Lung (tissue), 11 donors: ENCODE measurements at regions not wholly inside any gene's neighbourhood (a gene's known extent, or its start where the extent isn't known, plus 50 kb on each side); places are given as distances from the start of the nearest gene placed in this dataset.

Source experiments
- ATAC-seq: fragments of 200-7000 bp; cut with Tn5 transposase; one replicate; pipeline ENCODE4 v1.9.1; 2020; ENCODE audit warnings: moderate number of reproducible peaks; ENCODE audit not compliant: insufficient read depth, low FRiP score
- DNase-seq, 3 donors: peaks; one replicate each; pipeline ENCODE4 v3.0.0-alpha.2; 2013 to 2017
- H3K27ac ChIP-seq, 2 donors: one replicate each; pipeline ENCODE4 v1.5.1; 2013; ENCODE audit warnings: mild to moderate bottlenecking in 2 of 2, moderate library complexity in 2 of 2, control low read depth in 1 of 2, inconsistent platforms in 1 of 2, low read depth in 1 of 2, low read length in 1 of 2
- H3K27me3 ChIP-seq, 3 donors: one replicate each; pipeline ENCODE4 v1.5.1; 2013; ENCODE audit warnings: low read length in 2 of 3; ENCODE audit not compliant: control insufficient read depth in 3 of 3, insufficient read depth in 3 of 3
- H3K36me3 ChIP-seq, 4 donors: one replicate each; pipeline ENCODE4 v1.5.1; 2013; ENCODE audit warnings: low read length in 4 of 4, mild to moderate bottlenecking in 1 of 4, moderate library complexity in 1 of 4; ENCODE audit not compliant: control insufficient read depth in 4 of 4, insufficient read depth in 4 of 4
- H3K4me1 ChIP-seq, 5 donors: one replicate each; pipeline ENCODE4 v1.5.1; 2013; ENCODE audit warnings: low read length in 5 of 5, mild to moderate bottlenecking in 2 of 5, moderate library complexity in 1 of 5; ENCODE audit not compliant: control insufficient read depth in 5 of 5, insufficient read depth in 5 of 5
- H3K4me3 ChIP-seq: one replicate; pipeline ENCODE4 v1.5.1; 2013; ENCODE audit warnings: mild to moderate bottlenecking, control low read depth, moderate library complexity
- H3K9ac ChIP-seq, 2 donors: one replicate each; pipeline ENCODE4 v1.5.1; 2013; ENCODE audit warnings: low read length in 2 of 2, control low read depth in 1 of 2; ENCODE audit not compliant: insufficient read depth in 1 of 2
- H3K9me3 ChIP-seq, 4 donors: one replicate each; pipeline ENCODE4 v1.5.1; 2013; ENCODE audit warnings: low read length in 3 of 4, mild to moderate bottlenecking in 1 of 4, moderate library complexity in 1 of 4; ENCODE audit not compliant: control insufficient read depth in 4 of 4, insufficient read depth in 3 of 4
- WGBS, 2 donors: extraction: QIAGEN DNeasy Blood & Tissue Kit; methylation state at CpG; one replicate each; pipeline ENCODE4 v1.1.7; 2013; 5-methylcytosine and 5-hydroxymethylcytosine counted together
- TF ChIP-seq, protein P1 (sequence below): IDR thresholded peaks from 2 replicates; pipeline ENCODE4 v1.5.1; 2012; ENCODE audit warnings: mild to moderate bottlenecking; ENCODE audit errors: control extremely low read depth, extremely low read depth
- donor health status: control.
- donor health status: control.
- donor health status: Bipolar disorder and iron deficiency.
- donor health status: healthy.
- donor health status: DM: yes; HTN: yes; CAD: no.

DNA sequence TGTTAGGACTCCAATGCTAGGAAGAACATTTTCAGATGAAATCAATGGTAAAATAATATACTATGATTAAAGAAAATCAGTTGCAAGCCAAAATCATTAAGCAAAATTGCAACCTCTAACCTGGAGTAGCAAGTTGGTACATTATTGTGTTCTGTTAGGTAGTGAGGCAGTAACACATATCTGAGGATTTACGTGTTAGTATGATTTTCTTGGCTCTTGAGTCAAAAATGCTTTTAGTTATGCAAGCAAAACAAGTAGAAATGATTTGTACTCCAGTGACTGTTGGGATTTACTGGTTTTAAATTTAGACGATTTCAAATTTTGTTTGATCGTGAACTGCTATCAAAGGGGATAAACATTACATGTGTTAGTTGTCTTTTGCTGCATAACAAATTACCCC is 293.0 kb upstream of the BTBD3 start:
- Histone ChIP-seq H3K36me3 (no peaks in the 10 kb centered on the region), H3K9ac (no peak overlapping the region), H3K27me3 (no peaks in the 10 kb centered on the region), H3K9me3 (no peaks in the 10 kb centered on the region), H3K27ac (no peak overlapping the region), H3K4me3 (no peak overlapping the region), H3K4me1 (no peaks in the 10 kb centered on the region)
- DNase-seq, result no peak
- TF ChIP-seq, protein P1, sequence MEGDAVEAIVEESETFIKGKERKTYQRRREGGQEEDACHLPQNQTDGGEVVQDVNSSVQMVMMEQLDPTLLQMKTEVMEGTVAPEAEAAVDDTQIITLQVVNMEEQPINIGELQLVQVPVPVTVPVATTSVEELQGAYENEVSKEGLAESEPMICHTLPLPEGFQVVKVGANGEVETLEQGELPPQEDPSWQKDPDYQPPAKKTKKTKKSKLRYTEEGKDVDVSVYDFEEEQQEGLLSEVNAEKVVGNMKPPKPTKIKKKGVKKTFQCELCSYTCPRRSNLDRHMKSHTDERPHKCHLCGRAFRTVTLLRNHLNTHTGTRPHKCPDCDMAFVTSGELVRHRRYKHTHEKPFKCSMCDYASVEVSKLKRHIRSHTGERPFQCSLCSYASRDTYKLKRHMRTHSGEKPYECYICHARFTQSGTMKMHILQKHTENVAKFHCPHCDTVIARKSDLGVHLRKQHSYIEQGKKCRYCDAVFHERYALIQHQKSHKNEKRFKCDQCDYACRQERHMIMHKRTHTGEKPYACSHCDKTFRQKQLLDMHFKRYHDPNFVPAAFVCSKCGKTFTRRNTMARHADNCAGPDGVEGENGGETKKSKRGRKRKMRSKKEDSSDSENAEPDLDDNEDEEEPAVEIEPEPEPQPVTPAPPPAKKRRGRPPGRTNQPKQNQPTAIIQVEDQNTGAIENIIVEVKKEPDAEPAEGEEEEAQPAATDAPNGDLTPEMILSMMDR, result no peak
- ATAC-seq, result no peak
- 85% methylated on average over 3 of the region's 3 CpGs for WGBS, 2 donors

DNA sequence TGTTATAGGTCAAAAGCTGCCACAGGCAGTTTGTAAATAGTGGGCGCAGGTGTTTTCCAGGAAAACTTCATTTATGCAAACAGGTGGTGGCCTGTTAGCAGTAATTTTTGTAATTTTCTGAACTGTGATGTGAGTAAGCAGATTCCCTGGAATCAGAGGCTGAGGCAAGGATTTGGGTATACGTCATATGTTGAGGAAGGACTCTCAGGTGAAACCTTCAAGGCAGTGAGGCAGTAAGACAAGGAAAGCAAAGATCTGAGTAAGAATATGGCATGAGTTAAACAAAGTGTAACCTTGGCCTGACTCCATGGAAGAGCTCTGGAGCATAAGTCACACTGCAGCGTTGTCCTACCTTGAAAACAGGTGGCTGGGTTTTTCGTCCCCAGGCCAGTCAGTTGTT is 291.1 kb upstream of the BTBD3 start:
- 90 to 93% methylated on average over 4 of the region's 4 CpGs for WGBS, 2 donors
- Histone ChIP-seq H3K9me3 (no peaks in the 10 kb centered on the region), H3K27me3 (no peaks in the 10 kb centered on the region), H3K9ac (no peak overlapping the region), H3K4me3 (no peak overlapping the region), H3K4me1 (no peaks in the 10 kb centered on the region), H3K27ac (no peak overlapping the region), H3K36me3 (no peaks in the 10 kb centered on the region)
- DNase-seq (no peak), ATAC-seq (no peak)
- TF ChIP-seq, protein P1, result no peak

DNA sequence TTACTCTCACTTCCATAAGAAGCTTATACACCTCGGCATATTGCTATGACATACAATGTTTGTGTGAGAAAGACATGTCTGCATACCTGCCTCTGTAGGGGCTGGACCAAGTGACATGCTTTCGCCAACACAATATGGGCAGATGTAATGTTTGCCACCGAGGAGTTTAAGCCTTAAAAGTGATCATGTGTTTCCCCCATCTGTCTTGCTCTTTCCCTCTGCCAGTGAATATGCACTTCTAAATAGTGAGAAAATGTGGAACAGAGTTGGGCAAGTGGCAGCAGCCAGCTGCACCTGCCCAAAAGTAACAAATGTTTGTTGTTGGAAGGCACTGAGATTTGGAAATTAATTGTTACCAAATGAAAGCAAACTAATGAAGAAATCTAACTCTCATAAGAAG is 274.8 kb upstream of the BTBD3 start:
- H3K4me3 ChIP-seq, result no peak overlapping the region
- no peaks in the 10 kb centered on the region for H3K27me3 ChIP-seq
- peaks cover 0 to 6% (median 0%) of the 10 kb centered on the region in 4 donors for H3K9me3 ChIP-seq
- no peaks in the 10 kb centered on the region for H3K4me1 ChIP-seq
- ATAC-seq (no peak), DNase-seq (no peak)
- WGBS, 2 donors, result 68 to 74% methylated on average over 3 of the region's 3 CpGs
- H3K9ac ChIP-seq, result no peak overlapping the region
- TF ChIP-seq, protein P1, result no peak
- no peaks in the 10 kb centered on the region for H3K36me3 ChIP-seq
- H3K27ac ChIP-seq, result no peak overlapping the region

DNA sequence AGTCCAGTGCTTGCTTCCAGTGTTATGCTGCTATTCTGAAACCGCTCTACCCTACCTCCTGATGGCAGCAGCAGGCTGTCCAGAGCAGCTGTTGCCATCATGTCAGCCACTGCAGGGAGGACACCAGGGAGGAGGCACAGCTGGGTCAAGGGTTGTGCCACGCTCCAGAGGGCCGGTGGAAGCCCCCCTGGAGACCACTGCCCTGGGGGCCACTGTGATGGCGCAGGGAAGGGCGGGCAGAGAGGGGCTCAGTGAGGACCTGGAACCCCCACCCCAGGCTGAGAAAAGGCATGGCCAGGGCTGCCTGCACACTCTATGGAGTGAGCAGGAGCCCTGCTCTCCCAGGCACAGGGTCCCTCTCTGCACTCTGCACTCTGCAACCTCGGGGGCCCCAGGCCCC is 271.3 kb upstream of the BTBD3 start:
- H3K9ac ChIP-seq, result no peak overlapping the region
- ATAC-seq, result no peak
- H3K27me3 ChIP-seq, result no peaks in the 10 kb centered on the region
- 89 to 98% methylated on average over 6 of the region's 6 CpGs for WGBS, 2 donors
- H3K4me1 ChIP-seq, result no peaks in the 10 kb centered on the region
- TF ChIP-seq, protein P1, result no peak
- H3K36me3 ChIP-seq, result no peaks in the 10 kb centered on the region
- H3K27ac ChIP-seq, result no peak overlapping the region
- no peak overlapping the region for H3K4me3 ChIP-seq
- DNase-seq, result no peak
- peaks cover 0 to 6% (median 0%) of the 10 kb centered on the region in 4 donors for H3K9me3 ChIP-seq
